ENCODE measurements at regions not wholly inside any gene's neighbourhood (a gene's known extent, or its start where the extent isn't known, plus 50 kb on each side); places are given as distances from the start of the nearest gene placed in this dataset.

DNA sequence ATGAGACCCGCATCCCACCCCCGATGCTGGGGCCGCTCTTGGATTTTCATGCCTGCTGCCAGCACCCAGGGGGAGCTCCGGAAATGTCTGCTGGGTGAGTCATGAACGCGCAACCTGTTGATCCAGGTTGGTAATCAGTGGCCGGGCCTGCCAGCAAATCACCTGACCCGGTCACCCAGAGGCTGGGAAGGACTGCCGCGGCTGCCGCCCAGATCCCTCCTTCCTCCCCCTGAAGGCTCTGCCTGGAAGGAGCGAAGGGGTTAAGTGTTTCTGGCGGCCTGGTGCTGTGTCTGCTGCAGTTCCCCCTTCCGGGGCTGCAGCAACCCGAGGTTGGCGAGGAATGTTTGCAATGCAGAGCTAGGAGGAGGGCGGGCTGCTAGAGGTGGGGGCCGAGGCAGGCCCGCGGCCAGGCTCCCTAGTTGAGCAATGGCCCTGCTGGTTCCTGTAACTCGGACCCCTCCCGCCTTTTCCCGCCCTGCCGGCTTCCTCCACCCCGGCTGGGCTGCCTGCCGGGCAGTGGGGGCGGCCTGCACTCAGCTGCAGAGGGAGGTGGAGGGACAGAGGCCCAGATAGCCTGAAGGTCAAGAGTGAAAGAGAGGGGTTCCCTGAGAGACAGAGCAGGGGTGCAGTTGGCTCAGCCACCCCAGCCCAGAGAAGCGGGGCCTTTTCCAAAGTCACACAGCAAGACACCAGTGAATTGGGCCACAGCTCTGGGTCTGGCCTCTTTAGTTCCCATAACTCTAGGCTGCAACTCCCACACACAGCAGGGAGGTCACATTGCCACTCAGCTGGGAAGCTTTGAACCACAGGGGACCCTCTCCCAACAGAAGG lies 156.3 kb upstream of the IER5L start:
- DNase-seq: peak; percentile 94 to 98 (median 97)
- H3K9me3 ChIP-seq (ENCODE audit: control insufficient read depth, low read length): peaks cover 2% of the 10 kb centered on the region
- no peaks in the 10 kb centered on the region for H3K27me3 ChIP-seq (ENCODE audit: control insufficient read depth, insufficient read depth)
- peak overlapping the region; percentile 85 for H3K27ac ChIP-seq (ENCODE audit: low read length)
- intact Hi-C loops (cut with DNase I): loop anchor here in 2 of 4 donors (10.0 kb wide), 1 partner anchor 150 kb away; no protein-coding TSS in a partner anchor
- peak; percentile 93 to 94 for ATAC-seq
- 4% methylated on average over 28 of the region's 28 CpGs for WGBS
- H3K4me1 ChIP-seq (ENCODE audit: control insufficient read depth, insufficient read depth, low read length): peaks cover 14% of the 10 kb centered on the region
- peak overlapping the region; percentile 11 for H3K4me3 ChIP-seq (ENCODE audit: low read length)

DNA sequence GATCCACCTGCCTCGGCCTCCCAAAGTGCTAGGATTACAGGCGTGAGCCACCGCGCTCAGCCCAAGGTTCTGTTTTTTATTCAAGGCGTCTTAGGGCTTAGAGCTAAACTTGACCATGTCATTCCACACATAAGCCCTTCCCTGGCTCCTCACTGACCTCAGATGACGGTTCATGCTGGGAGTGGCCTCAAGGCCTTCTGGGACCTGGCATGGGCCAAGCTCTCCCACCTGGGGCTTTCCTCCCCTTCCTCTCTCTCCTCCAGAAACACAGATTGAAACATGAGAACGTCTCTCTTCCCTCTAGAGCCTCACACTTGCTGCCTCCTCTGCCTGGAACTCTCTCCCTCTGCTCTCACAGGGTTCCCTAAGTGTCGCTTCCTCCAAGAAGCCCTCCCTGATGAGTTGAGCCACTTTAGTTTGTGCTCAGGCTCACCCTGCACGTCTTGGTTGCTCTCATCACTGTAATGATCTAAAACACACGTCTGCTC lies 155.6 kb upstream of the IER5L start:
- ATAC-seq (peak in 1 of 2 donors; percentile 2), DNase-seq (peak; percentile 23 to 39 (median 38))
- Histone ChIP-seq H3K4me1 (ENCODE audit: control insufficient read depth, insufficient read depth, low read length) (peaks cover 12% of the 10 kb centered on the region), H3K9me3 (ENCODE audit: control insufficient read depth, low read length) (peaks cover 2% of the 10 kb centered on the region), H3K4me3 (ENCODE audit: low read length) (no peak overlapping the region), H3K27ac (ENCODE audit: low read length) (peak overlapping the region; percentile 85), H3K27me3 (ENCODE audit: control insufficient read depth, insufficient read depth) (no peaks in the 10 kb centered on the region)
- intact Hi-C loops (cut with DNase I): loop anchor here in 2 of 4 donors (10.0 kb wide), 1 partner anchor 151 kb away; no protein-coding TSS in a partner anchor
- 53% methylated on average over 10 of the region's 10 CpGs for WGBS

GRCh38 chr9:129332581-129332980 lies 154.5 kb upstream of the IER5L start:
- no peak overlapping the region for H3K27ac ChIP-seq (ENCODE audit: low read length)
- ATAC-seq (no peak), DNase-seq (peak in 2 of 3 donors; percentile 25 to 45)
- intact Hi-C loops (cut with DNase I): loop anchor here in 2 of 4 donors (10.0 kb wide), 1 partner anchor 152 kb away; no protein-coding TSS in a partner anchor
- H3K4me3 ChIP-seq (ENCODE audit: low read length): no peak overlapping the region
- 68% methylated on average over 4 of the region's 4 CpGs for WGBS
- H3K27me3 ChIP-seq (ENCODE audit: control insufficient read depth, insufficient read depth): no peaks in the 10 kb centered on the region
- peaks cover 2% of the 10 kb centered on the region for H3K9me3 ChIP-seq (ENCODE audit: control insufficient read depth, low read length)
- H3K4me1 ChIP-seq (ENCODE audit: control insufficient read depth, insufficient read depth, low read length): peaks cover 15% of the 10 kb centered on the region

GRCh38 chr9:129331772-129332500 lies 153.9 kb upstream of the IER5L start:
- peaks cover 15% of the 10 kb centered on the region for H3K4me1 ChIP-seq (ENCODE audit: control insufficient read depth, insufficient read depth, low read length)
- peaks cover 2% of the 10 kb centered on the region for H3K9me3 ChIP-seq (ENCODE audit: control insufficient read depth, low read length)
- WGBS: 77% methylated on average over 13 of the region's 13 CpGs
- peak; percentile 9 to 50 (median 32) for DNase-seq
- H3K27me3 ChIP-seq (ENCODE audit: control insufficient read depth, insufficient read depth): no peaks in the 10 kb centered on the region
- ATAC-seq: no peak
- intact Hi-C loops (cut with DNase I): loop anchor here in 2 of 4 donors (10.0 kb wide), 1 partner anchor 153 kb away; no protein-coding TSS in a partner anchor
- H3K4me3 ChIP-seq (ENCODE audit: low read length): no peak overlapping the region
- H3K27ac ChIP-seq (ENCODE audit: low read length): no peak overlapping the region

GRCh38 chr9:129331493-129331765 lies 153.4 kb upstream of the IER5L start:
- Histone ChIP-seq H3K9me3 (ENCODE audit: control insufficient read depth, low read length) (peaks cover 2% of the 10 kb centered on the region), H3K4me3 (ENCODE audit: low read length) (no peak overlapping the region), H3K27me3 (ENCODE audit: control insufficient read depth, insufficient read depth) (no peaks in the 10 kb centered on the region), H3K27ac (ENCODE audit: low read length) (no peak overlapping the region), H3K4me1 (ENCODE audit: control insufficient read depth, insufficient read depth, low read length) (peaks cover 15% of the 10 kb centered on the region)
- 68% methylated on average over 4 of the region's 4 CpGs for WGBS
- intact Hi-C loops (cut with DNase I): loop anchor here in 2 of 4 donors (10.0 kb wide), 1 partner anchor 153 kb away; no protein-coding TSS in a partner anchor
- ATAC-seq: no peak
- DNase-seq: no peak

- intact Hi-C loops (cut with DNase I): loop anchor here in 2 of 4 donors (10.0 kb wide), 1 partner anchor 154 kb away; no protein-coding TSS in a partner anchor
- H3K4me3 ChIP-seq (ENCODE audit: low read length): no peak overlapping the region
- H3K4me1 ChIP-seq (ENCODE audit: control insufficient read depth, insufficient read depth, low read length): peaks cover 15% of the 10 kb centered on the region
- DNase-seq: peak in 1 of 3 donors; percentile 32
- H3K27me3 ChIP-seq (ENCODE audit: control insufficient read depth, insufficient read depth): no peaks in the 10 kb centered on the region
- H3K27ac ChIP-seq (ENCODE audit: low read length): no peak overlapping the region
- H3K9me3 ChIP-seq (ENCODE audit: control insufficient read depth, low read length): peaks cover 2% of the 10 kb centered on the region
- WGBS: 96% methylated on average over 4 of the region's 4 CpGs
- no peak for ATAC-seq
Measured at GRCh38 chr9:129330711-129331492, 152.8 kb upstream of the IER5L start.

DNA sequence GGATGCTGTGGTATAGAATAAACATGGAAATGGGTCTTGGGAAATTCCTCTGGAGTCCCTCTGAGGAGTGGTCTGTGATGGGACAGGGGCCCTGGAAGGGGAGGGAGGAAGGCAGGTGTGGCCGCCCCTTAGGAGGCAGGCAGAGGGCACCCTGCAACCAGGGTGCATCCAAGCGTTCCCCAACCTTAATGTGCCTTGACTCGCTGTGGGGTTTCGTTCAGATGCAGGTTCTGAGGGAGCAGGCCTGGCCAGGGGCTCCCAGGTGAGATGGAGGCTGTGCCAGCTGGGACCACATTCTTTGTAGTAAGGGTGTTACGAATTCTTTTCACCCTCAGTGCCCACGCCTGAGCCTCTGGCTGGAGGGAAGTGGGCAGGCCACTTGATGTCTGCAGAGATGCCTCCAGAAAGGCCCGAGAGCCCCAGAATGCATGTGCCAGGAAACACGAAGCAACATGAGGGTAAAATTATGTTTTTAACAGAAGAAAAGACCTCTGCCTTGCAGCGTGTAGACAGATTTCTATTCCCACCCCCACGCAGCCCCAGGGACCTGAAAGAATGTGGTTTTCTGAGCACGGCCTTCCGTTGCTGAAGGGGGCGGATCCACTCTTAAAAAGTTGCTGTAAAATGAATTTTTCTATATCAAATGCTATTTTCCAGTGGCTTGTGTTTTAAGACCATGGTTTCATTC lies 150.4 kb upstream of the IER5L start:
- peaks cover 3% of the 10 kb centered on the region for H3K4me1 ChIP-seq (ENCODE audit: control insufficient read depth, insufficient read depth, low read length)
- no peaks in the 10 kb centered on the region for H3K27me3 ChIP-seq (ENCODE audit: control insufficient read depth, insufficient read depth)
- no peak overlapping the region for H3K4me3 ChIP-seq (ENCODE audit: low read length)
- DNase-seq (peak in 2 of 3 donors; percentile 61 to 77), ATAC-seq (no peak)
- H3K9me3 ChIP-seq (ENCODE audit: control insufficient read depth, low read length): peaks cover 2% of the 10 kb centered on the region
- H3K27ac ChIP-seq (ENCODE audit: low read length): peak overlapping the region; percentile 1
- WGBS: 59% methylated on average over 13 of the region's 13 CpGs
- intact Hi-C loops (cut with DNase I): loop anchor here in 1 of 4 donors (10.0 kb wide), 1 partner anchor 156 kb away; no protein-coding TSS in a partner anchor

GRCh38 chr9:129327552-129328328 lies 149.7 kb upstream of the IER5L start:
- H3K4me1 ChIP-seq (ENCODE audit: control insufficient read depth, insufficient read depth, low read length): peaks cover 3% of the 10 kb centered on the region
- intact Hi-C loops (cut with DNase I): loop anchor here in 1 of 4 donors (10.0 kb wide), 1 partner anchor 157 kb away; no protein-coding TSS in a partner anchor
- DNase-seq (peak in 1 of 3 donors; percentile 66), ATAC-seq (peak in 1 of 2 donors; percentile 44)
- H3K27ac ChIP-seq (ENCODE audit: low read length): no peak overlapping the region
- H3K27me3 ChIP-seq (ENCODE audit: control insufficient read depth, insufficient read depth): no peaks in the 10 kb centered on the region
- WGBS: 61% methylated on average over 9 of the region's 9 CpGs
- no peak overlapping the region for H3K4me3 ChIP-seq (ENCODE audit: low read length)
- peaks cover 2% of the 10 kb centered on the region for H3K9me3 ChIP-seq (ENCODE audit: control insufficient read depth, low read length)

DNA sequence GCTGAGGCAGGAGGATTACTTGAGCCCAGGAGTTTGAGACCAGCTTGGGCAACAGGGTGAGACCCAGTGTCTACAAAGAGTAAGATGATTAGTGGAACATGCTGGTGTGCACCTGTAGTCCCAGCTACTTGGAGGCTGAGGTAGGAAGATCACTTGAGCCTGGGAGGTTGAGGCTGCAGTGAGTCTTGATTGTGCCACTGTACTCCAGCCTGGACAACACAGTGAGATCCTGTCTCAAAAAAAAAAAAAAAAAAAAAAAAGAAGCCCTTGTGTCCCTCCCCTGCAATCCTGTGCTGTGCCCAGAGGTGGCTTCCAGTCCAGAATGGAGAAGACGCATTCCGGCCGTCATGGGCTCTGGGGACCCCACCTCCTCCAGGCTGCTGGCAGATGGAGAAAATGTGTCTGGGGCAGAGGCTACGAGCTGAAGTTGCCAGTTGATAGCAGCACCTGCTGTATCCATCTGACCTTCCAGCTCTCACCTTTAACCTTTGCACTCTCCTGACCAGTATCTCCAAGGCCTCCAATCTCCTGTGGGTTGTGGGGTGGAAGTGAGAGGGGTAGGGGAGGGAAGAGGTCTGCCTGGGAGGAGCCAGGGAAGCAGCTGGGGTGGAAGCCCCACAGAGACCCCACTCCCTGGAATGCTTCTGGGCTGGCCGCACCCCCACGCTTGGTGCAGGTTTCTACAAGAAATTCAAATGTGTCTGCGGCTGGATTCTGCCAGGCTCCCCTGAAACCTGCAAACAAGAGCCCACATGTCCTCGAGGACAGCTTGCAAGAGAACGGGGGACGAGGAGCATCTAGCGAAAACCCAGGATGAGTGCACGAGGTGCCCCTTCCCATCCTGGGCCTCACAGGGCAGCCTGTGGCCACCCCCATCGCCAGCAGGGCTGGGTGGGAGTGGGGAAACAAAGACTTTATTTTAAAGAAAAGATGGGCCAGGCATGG lies 148.3 kb upstream of the IER5L start:
- DNase-seq: no peak
- no peaks in the 10 kb centered on the region for H3K27me3 ChIP-seq (ENCODE audit: control insufficient read depth, insufficient read depth)

More for the DNA sequence above, 148.3 kb upstream of the IER5L start:
- H3K4me3 ChIP-seq (ENCODE audit: low read length): no peak overlapping the region
- peaks cover 2% of the 10 kb centered on the region for H3K9me3 ChIP-seq (ENCODE audit: control insufficient read depth, low read length)
- H3K4me1 ChIP-seq (ENCODE audit: control insufficient read depth, insufficient read depth, low read length): peaks cover 3% of the 10 kb centered on the region
- no peak for ATAC-seq
- 91% methylated on average over 13 of the region's 13 CpGs for WGBS
- H3K27ac ChIP-seq (ENCODE audit: low read length): no peak overlapping the region
- intact Hi-C loops (cut with DNase I): loop anchor here in 1 of 4 donors (10.0 kb wide), 1 partner anchor 158 kb away; no protein-coding TSS in a partner anchor

Measured in right cardiac atrium (tissue), 5 donors.